ENCODE measurements at regions not wholly inside any gene's neighbourhood (a gene's known extent, or its start where the extent isn't known, plus 50 kb on each side); places are given as distances from the start of the nearest gene placed in this dataset.

DNA sequence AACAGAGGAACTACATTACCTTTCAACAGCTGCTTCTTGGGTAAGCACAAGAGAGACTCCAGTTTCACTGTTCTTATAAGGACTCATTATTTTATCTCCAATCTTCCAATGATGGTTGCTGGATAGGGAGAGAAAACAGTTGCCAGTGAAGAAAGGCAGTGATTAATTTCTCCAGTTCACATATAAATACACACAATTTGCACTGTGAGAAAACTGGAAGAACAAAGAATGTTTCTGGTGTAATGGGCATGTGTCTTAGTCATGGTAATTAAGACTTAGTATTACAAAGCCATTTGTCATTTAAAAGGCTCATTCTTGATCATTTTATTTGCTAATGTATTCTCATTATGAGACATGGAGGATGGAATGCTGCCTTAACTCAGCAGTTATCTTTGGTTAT, 78.0 kb upstream of the FAR2 start:
- no peaks in the 10 kb centered on the region for H4K20me1 ChIP-seq (ENCODE audit: low read depth)
- Mint-ChIP-seq H3K27ac (no peak overlapping the region), H3K36me3 (no peaks in the 10 kb centered on the region), H3K9me3 (peaks cover 3% of the 10 kb centered on the region), H3K4me3 (no peak overlapping the region), H3K4me1 (peaks cover 2% of the 10 kb centered on the region), H3K27me3 (ENCODE audit: insufficient read depth, low read depth) (peaks cover 3% of the 10 kb centered on the region)
- H3K36me3 ChIP-seq = no peaks in the 10 kb centered on the region
- H3K27ac ChIP-seq = no peak overlapping the region
- H3K4me2 ChIP-seq = no peak overlapping the region
- H3K9ac ChIP-seq = no peak overlapping the region
- peaks cover 2% of the 10 kb centered on the region for H3F3A ChIP-seq (ENCODE audit: low read depth)
- H3K79me2 ChIP-seq (ENCODE audit: low read depth) = no peaks in the 10 kb centered on the region
- H2AFZ ChIP-seq (replicated peaks) = peak overlapping the region; percentile 12
- H3K4me1 ChIP-seq = peaks cover 30% of the 10 kb centered on the region
- no peak overlapping the region for H3K4me3 ChIP-seq
- no peaks in the 10 kb centered on the region for H3K27me3 ChIP-seq
- no peaks in the 10 kb centered on the region for H3K9me3 ChIP-seq (ENCODE audit: low read depth)
- TF ChIP-seq EZH2phosphoT487 (IDR thresholded peaks at IDR 0.05) = no peak
- TF ChIP-seq, protein P1, sequence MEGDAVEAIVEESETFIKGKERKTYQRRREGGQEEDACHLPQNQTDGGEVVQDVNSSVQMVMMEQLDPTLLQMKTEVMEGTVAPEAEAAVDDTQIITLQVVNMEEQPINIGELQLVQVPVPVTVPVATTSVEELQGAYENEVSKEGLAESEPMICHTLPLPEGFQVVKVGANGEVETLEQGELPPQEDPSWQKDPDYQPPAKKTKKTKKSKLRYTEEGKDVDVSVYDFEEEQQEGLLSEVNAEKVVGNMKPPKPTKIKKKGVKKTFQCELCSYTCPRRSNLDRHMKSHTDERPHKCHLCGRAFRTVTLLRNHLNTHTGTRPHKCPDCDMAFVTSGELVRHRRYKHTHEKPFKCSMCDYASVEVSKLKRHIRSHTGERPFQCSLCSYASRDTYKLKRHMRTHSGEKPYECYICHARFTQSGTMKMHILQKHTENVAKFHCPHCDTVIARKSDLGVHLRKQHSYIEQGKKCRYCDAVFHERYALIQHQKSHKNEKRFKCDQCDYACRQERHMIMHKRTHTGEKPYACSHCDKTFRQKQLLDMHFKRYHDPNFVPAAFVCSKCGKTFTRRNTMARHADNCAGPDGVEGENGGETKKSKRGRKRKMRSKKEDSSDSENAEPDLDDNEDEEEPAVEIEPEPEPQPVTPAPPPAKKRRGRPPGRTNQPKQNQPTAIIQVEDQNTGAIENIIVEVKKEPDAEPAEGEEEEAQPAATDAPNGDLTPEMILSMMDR (IDR thresholded peaks at IDR 0.05) = no peak
- TF ChIP-seq EZH2 (IDR thresholded peaks at IDR 0.05) = no peak
- DNase-seq (ENCODE audit: low spot score) = no peak

DNA sequence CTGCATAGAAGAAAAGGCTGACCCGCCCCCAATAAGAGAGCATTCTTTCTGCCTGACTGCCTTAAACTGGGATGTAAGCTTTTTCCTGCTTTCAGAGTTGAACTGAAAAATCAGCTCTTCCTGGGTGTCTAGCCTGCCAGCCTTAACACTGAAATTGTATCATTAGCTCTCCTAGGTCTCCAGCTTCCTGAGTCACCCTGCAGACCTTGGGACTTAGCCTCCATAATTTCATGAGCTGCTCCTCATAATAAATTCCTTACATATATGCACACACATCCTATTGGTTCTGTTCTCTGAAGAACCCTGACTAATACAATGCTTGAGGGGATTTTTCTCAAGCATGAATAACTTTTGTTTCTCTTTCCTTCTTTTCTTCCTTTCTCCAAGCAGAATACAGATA, 76.4 kb upstream of the FAR2 start:
- Histone ChIP-seq H3K4me1 (peaks cover 22% of the 10 kb centered on the region), H3K27ac (no peak overlapping the region), H2AFZ (replicated peaks) (no peak overlapping the region), H3F3A (ENCODE audit: low read depth) (no peaks in the 10 kb centered on the region), H3K4me2 (peak overlapping the region; percentile 42), H3K4me3 (no peak overlapping the region), H3K9ac (no peak overlapping the region), H3K9me3 (ENCODE audit: low read depth) (no peaks in the 10 kb centered on the region), H3K27me3 (no peaks in the 10 kb centered on the region), H4K20me1 (ENCODE audit: low read depth) (no peaks in the 10 kb centered on the region), H3K79me2 (ENCODE audit: low read depth) (no peaks in the 10 kb centered on the region), H3K36me3 (no peaks in the 10 kb centered on the region)
- Mint-ChIP-seq H3K36me3 (no peaks in the 10 kb centered on the region), H3K4me3 (no peak overlapping the region), H3K27ac (no peak overlapping the region), H3K4me1 (no peaks in the 10 kb centered on the region), H3K27me3 (ENCODE audit: insufficient read depth, low read depth) (peaks cover 2% of the 10 kb centered on the region), H3K9me3 (peaks cover 3% of the 10 kb centered on the region)
- peak; percentile 43 for DNase-seq (ENCODE audit: low spot score)
- TF ChIP-seq EZH2 (IDR thresholded peaks at IDR 0.05) (no peak), EZH2phosphoT487 (IDR thresholded peaks at IDR 0.05) (no peak)
- TF ChIP-seq, protein P1 (IDR thresholded peaks at IDR 0.05) = no peak

DNA sequence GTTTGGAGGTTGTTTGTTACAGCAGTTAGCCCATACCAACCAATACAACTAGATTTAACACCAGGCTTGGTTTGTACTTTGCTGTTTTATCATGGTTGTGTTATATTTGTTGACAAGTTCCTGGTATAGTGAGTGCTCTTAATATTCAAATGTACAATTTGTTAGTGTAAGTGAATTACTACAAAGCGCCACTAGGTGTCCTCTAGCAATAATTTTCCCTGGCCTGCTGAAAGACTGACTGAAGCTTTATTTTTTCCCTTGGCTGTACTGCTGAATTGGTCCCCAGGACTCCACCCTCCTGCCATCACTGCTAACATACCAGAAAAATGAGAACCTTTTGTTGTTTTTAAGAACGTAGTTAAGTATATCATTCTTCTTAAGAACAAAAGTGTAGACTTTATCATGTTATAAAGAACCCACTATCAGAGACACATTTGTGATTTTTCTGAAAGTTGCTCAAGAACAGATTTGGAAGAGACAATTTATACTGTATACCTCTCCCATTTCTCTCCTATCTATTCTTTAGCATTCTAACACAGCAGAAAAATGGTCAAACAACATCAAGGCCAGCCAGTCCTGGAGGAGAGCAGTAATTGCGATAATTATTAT, 75.3 kb upstream of the FAR2 start:
- peak; percentile 47 for DNase-seq (ENCODE audit: low spot score)
- Histone ChIP-seq H3K9ac (no peak overlapping the region), H3K4me1 (peaks cover 22% of the 10 kb centered on the region), H3K79me2 (ENCODE audit: low read depth) (no peaks in the 10 kb centered on the region), H3K36me3 (no peaks in the 10 kb centered on the region), H3K9me3 (ENCODE audit: low read depth) (no peaks in the 10 kb centered on the region), H3K4me3 (no peak overlapping the region), H2AFZ (replicated peaks) (no peak overlapping the region), H3F3A (ENCODE audit: low read depth) (no peaks in the 10 kb centered on the region), H4K20me1 (ENCODE audit: low read depth) (no peaks in the 10 kb centered on the region), H3K27me3 (no peaks in the 10 kb centered on the region), H3K4me2 (no peak overlapping the region), H3K27ac (no peak overlapping the region)
- Mint-ChIP-seq H3K36me3 (no peaks in the 10 kb centered on the region), H3K27ac (peak overlapping the region; percentile 16), H3K27me3 (ENCODE audit: insufficient read depth, low read depth) (peaks cover 2% of the 10 kb centered on the region), H3K4me1 (no peaks in the 10 kb centered on the region), H3K4me3 (no peak overlapping the region), H3K9me3 (peaks cover 3% of the 10 kb centered on the region)
- no peak for TF ChIP-seq EZH2 (IDR thresholded peaks at IDR 0.05)
- TF ChIP-seq, protein P1 (IDR thresholded peaks at IDR 0.05) = peak; percentile 73
